SU-DHL-6 (cell line): ENCODE measurements at regions not wholly inside any gene's neighbourhood (a gene's known extent, or its start where the extent isn't known, plus 50 kb on each side); places are given as distances from the start of the nearest gene placed in this dataset.

ENCODE experiments used
- H2AFZ ChIP-seq: fragments of 200-600 bp; sonication (generic); 2 replicates; pipeline ENCODE4 v1.6.1; 2014; ENCODE audit warnings: low read depth, mild to moderate bottlenecking, moderate library complexity, mixed read lengths, antibody characterized with exemption, low read length; ENCODE audit not compliant: severe bottlenecking
- H3F3A ChIP-seq: fragments of 200-600 bp; shearing (Covaris generic); 2 replicates; pipeline ENCODE4 v1.6.0; 2016; ENCODE audit warnings: antibody characterized with exemption, mild to moderate bottlenecking; ENCODE audit not compliant: insufficient read depth
- H3K27ac ChIP-seq: fragments of 200-600 bp; sonication (generic); 2 replicates; pipeline ENCODE4 v1.5.1; 2016; ENCODE audit warnings: low read depth, mild to moderate bottlenecking, low read length, moderate library complexity, mixed read lengths
- H3K27me3 ChIP-seq: fragments of 200-600 bp; sonication (generic), shearing (Covaris generic); 2 replicates; pipeline ENCODE4 v1.6.0; 2014; ENCODE audit warnings: mild to moderate bottlenecking, low read length
- H3K36me3 ChIP-seq: fragments of 200-600 bp; sonication (generic); 2 replicates; pipeline ENCODE4 v1.6.1; 2014; ENCODE audit warnings: mild to moderate bottlenecking, low read length, mixed read lengths
- H3K4me2 ChIP-seq: fragments of 300-600, 200-600 bp; shearing (Covaris generic), sonication (generic); 2 replicates; pipeline ENCODE4 v1.6.0; 2014; ENCODE audit warnings: low read length, low read depth, mild to moderate bottlenecking; ENCODE audit not compliant: poor library complexity, severe bottlenecking
- H3K4me3 ChIP-seq: fragments of 200-600 bp; sonication (generic); 2 replicates; pipeline ENCODE4 v1.5.1; 2014; ENCODE audit warnings: antibody characterized with exemption, low read length, mild to moderate bottlenecking, mixed read lengths; ENCODE audit not compliant: insufficient read depth, poor library complexity, severe bottlenecking
- H3K79me2 ChIP-seq: fragments of 200-600 bp; sonication (generic); 2 replicates; pipeline ENCODE4 v1.6.1; 2014; ENCODE audit warnings: mild to moderate bottlenecking, low read length, moderate library complexity; ENCODE audit not compliant: insufficient read depth
- H3K9ac ChIP-seq: fragments of 200-600 bp; sonication (generic); 2 replicates; pipeline ENCODE4 v1.7.0; 2014; ENCODE audit warnings: mild to moderate bottlenecking, low read length
- H3K9me2 ChIP-seq: fragments of 200-600 bp; sonication (generic); replicated peaks from 2 replicates; pipeline ENCODE4 v1.6.1; 2014; ENCODE audit warnings: low read length; ENCODE audit not compliant: insufficient read depth
- H3K9me3 ChIP-seq: fragments of 200-600 bp; sonication (generic); 2 replicates; pipeline ENCODE4 v1.6.1; 2014; ENCODE audit warnings: low read length, mixed read lengths; ENCODE audit not compliant: insufficient read depth
- H4K20me1 ChIP-seq: fragments of 200-600 bp; sonication (generic); 2 replicates; pipeline ENCODE4 v1.6.1; 2014; ENCODE audit warnings: low read depth, mild to moderate bottlenecking, antibody characterized with exemption, low read length, moderate library complexity, mixed read lengths
- CTCF ChIP-seq: fragments of 200-600 bp; sonication (generic); IDR thresholded peaks from one replicate; pipeline ENCODE4 v1.5.1; 2017; ENCODE audit warnings: antibody characterized with exemption, mild to moderate bottlenecking, low read length, moderate library complexity; ENCODE audit not compliant: insufficient read depth, poor library complexity, severe bottlenecking
- EZH2phosphoT487 ChIP-seq: fragments of 200-600 bp; sonication (generic), shearing (Covaris generic); conservative IDR thresholded peaks from 2 replicates; pipeline ENCODE4 v1.6.1; 2018; ENCODE audit warnings: mild to moderate bottlenecking, antibody characterized with exemption, low read length, moderate library complexity, mixed read lengths

DNA sequence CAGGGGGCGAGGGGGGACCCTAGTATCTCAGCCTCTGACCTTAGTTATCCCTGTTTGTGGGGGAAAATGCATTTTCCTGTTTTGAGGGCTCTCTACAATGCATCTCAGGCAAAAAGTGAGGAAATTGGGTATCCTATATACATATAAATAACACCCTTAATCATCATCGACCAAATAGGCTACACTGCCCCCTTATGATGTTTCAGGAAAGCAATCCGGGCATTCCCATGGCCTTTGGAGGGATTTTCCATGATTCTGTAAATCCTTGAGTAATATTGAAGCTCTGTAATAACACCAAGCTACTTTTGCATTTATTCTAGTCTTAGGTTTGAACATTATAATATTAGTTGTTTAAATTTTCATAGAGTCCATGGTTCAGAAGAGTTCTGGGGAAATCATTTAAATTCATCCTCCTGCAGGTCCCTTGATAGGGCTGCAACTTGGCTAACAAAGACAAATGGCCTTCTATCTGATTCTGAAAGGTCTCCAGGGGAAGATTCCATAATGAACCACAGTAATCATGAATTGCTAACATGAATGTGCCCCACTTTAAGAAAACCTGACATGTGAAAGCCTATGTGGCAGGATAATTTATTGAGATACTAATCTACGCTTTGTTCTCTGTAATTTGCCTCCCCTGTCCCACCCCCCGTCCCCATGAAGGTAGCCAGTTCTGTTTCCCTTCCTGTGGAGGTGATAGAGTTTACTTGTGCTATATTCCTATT, 91.5 kb upstream of the SCOC start:
- Histone ChIP-seq H4K20me1 (no peaks in the 10 kb centered on the region), H3K36me3 (no peaks in the 10 kb centered on the region), H3K27me3 (no peaks in the 10 kb centered on the region), H3F3A (no peaks in the 10 kb centered on the region), H3K79me2 (no peaks in the 10 kb centered on the region), H3K4me2 (no peak overlapping the region), H3K4me3 (no peak overlapping the region), H2AFZ (no peak overlapping the region), H3K27ac (no peak overlapping the region), H3K9ac (no peak overlapping the region), H3K9me2 (no peaks in the 10 kb centered on the region), H3K9me3 (no peaks in the 10 kb centered on the region)
- no peak for TF ChIP-seq CTCF
- TF ChIP-seq EZH2phosphoT487, result no peak

DNA sequence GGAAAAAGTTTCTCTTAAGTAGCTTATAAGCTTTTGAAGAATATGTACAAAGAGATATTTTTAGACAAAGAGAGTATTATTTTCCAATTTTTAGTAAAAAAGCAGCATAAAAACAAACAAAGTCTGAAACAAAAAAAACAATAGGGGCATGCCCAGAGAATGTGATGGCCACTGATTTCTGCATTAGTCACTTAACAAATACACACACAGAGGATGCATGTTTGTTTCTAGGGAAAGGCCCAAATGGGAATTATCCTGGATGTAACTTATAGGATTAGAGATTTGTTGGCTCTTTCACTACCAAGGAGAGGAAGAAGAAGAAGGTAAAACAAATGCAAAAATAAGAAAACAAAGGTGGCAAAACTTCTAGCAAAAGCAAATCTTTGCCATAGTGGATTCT, 95.9 kb upstream of the SCOC start:
- Histone ChIP-seq H3F3A (no peaks in the 10 kb centered on the region), H3K27me3 (no peaks in the 10 kb centered on the region), H4K20me1 (no peaks in the 10 kb centered on the region), H2AFZ (no peak overlapping the region), H3K9ac (no peak overlapping the region), H3K4me2 (no peak overlapping the region), H3K9me3 (no peaks in the 10 kb centered on the region), H3K36me3 (no peaks in the 10 kb centered on the region), H3K79me2 (no peaks in the 10 kb centered on the region), H3K9me2 (no peaks in the 10 kb centered on the region), H3K4me3 (no peak overlapping the region), H3K27ac (no peak overlapping the region)
- no peak for TF ChIP-seq EZH2phosphoT487
- TF ChIP-seq CTCF, result no peak

DNA sequence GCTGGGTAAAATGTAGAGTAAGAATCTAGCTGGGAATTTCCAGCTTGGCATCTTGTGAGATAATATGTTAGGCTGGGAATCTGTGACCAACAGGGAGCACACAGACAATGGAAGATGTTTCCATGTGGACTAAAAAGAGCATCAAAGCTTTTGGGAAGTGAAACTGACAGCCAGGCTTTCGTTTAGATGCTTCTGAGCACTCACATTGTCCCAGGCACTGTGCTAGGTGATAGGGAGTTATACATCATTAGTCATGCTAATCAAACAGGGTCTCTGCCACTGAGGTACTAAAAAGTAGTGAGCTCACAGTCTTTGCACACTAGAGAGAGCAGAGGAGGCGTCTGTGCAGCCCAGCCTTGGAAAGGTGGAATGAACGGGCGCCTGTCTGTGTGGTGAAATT, 101.9 kb upstream of the SCOC start:
- Histone ChIP-seq H3K27ac (no peak overlapping the region), H4K20me1 (no peaks in the 10 kb centered on the region), H3K79me2 (no peaks in the 10 kb centered on the region), H3K36me3 (no peaks in the 10 kb centered on the region), H3K9me3 (no peaks in the 10 kb centered on the region), H2AFZ (no peak overlapping the region), H3K27me3 (no peaks in the 10 kb centered on the region), H3F3A (no peaks in the 10 kb centered on the region), H3K4me2 (no peak overlapping the region), H3K9ac (no peak overlapping the region), H3K9me2 (no peaks in the 10 kb centered on the region), H3K4me3 (no peak overlapping the region)
- TF ChIP-seq CTCF (no peak), EZH2phosphoT487 (no peak)
